DMS114 treated with DMSO at 0.1 percent for 48 hours (cell line): ENCODE measurements at regions not wholly inside any gene's neighbourhood (a gene's known extent, or its start where the extent isn't known, plus 50 kb on each side); places are given as distances from the start of the nearest gene placed in this dataset.

Experiments used
- DNase-seq: peaks from one replicate; lab custom pipeline; 2025; ENCODE audit not compliant: unreplicated experiment; lab: John Stamatoyannopoulos, UW

- no peak for DNase-seq
These were observed 629.1 kb downstream of the MMUT start for GRCh38 chr6:48833916-48834315.

GRCh38 chr6:48826901-48827701, 636.0 kb downstream of the MMUT start:
- no peak for DNase-seq

GRCh38 chr6:48826152-48826515, 636.9 kb downstream of the MMUT start:
- no peak for DNase-seq

DNA sequence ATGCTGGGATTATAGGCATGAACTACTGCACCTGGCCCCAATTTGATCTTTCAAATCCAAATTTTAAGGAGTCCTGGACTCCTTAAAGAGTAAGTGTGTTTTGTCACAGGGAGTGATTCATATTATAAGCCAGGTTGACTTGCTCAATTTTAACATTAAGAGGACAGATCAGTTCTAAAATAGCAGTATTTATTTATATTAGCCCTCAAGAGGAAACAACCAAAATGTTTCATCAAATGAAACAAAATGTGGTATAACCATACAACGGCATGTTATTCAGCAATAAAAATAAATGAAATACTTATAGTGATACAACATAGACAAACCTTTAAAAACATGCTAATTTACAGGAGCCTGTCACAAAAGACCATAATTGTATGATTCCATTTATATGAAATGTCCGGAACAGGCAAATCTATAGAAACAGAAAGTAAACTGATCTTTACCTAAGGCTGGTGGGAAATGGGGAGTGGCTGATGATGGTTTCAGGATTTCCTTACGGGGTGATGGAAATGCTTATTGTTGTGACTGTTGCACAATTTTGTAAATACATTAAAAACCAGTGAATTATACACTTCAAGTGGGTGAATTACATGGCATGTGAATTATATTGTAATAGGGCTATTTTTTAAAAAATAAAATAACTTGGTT, 637.4 kb downstream of the MMUT start:
- DNase-seq = no peak

GRCh38 chr6:48818052-48818412, 645.0 kb downstream of the MMUT start:
- DNase-seq = no peak

DNA sequence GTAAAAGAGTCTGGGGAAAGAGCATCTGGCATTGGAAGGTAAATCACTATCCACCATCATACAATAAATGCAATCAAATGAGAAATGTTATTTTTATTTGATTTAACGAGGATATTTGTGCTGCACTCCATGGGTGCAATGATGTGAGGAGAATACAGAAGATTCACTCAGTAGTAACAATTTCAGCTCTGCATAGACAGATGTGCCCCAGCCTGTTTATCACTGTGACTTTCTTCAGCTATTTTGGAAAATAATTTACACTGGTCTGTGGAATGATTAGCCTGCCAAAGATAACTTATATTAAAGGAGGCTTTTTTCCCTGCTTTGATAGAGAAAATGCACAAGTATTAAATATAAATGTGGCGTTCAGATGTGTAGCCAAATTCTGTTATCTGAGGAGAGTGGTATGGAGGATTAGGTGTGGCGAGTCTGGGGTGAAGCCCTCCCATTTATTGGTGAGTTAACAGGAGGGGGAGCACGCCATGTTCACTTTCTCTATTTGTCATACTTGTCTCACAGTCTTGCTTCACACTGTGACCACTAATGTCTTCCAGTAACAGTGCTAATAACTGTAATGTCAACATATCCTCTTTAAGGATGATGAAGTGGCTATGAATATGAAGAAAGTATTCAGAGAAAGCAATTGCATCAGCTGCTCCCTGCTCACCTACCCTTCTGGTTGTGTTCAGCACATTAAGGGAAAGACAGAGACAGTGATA, 645.6 kb downstream of the MMUT start:
- no peak for DNase-seq

DNA sequence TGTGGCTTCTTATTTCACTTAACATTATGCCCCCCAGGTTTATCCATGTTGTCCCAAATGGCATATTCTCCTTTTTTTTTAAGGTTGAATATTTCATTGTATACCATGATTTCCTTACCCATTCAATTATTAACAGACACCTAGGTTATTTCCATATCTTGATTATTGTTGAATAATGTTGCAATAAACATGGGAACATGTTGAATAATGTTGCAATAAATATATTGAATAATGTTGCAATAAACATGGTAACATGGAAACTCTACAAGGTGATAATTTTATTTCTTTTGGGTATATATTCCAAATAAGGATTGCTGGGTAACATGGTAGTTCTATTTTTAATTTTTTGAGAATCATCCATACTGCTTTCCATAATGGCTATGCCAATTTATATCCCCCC, 648.1 kb downstream of the MMUT start:
- DNase-seq = no peak

DNA sequence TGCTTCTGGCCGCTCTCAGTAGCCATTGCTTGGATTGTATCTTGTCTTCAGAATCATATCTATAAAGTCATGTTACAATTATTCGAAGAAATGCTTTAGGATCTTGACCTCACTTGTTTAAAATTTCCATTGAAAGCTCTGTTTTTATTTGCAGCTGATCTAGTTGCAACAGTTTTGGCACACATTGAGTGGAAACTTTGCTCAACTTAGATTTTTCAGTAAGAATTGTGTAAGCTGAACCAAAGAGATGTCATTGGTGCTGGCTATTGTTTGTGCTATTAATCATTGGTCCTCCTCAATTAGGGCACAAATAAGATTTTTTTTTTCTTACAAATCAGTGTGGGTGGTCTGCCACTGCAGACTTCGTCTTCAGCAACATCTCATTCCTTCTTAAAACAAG, 649.2 kb downstream of the MMUT start:
- no peak for DNase-seq

DNA sequence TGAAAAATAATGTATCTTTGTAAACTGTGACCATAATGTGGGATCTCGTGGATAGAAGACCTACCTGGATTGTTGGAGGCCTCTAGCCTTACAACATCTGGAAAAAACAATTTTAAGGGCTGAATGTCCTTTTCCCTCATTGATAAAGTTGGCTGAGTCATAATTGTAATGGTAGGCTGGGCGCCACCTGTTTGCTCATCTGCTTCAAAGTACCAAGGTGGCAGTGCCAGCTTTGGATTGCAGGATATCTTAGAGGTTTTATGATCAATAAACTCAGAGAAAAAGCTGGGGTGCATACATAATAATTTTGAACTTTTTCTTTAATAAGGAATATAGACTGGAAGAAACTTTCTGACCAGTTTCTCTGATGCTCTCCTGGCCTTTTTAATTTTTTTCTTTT, 653.4 kb downstream of the MMUT start:
- no peak for DNase-seq

GRCh38 chr6:48809245-48809644, 653.8 kb downstream of the MMUT start:
- no peak for DNase-seq

- no peak for DNase-seq
These were observed 664.8 kb downstream of the MMUT start for GRCh38 chr6:48798296-48798695.

DNA sequence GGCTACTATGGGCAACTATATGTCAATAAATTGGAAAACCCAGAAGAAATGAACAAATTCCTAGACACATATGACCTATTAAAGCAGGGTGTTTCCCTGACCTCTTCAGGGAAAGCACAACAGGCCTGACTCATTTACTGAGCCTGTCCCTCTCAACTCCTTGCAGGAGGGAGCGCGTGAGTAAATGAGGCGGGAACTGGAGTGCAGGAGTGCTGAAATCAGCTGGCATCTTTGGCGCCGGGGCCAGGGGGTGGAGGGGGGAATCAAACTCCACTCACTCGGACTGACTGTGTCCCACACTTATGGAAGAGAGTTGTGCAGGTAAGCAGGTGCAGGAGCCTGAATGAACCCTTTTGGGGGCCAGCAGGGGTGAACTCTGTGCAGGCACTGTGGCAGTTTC, 671.2 kb upstream of the PTCHD4 start:
- DNase-seq = no peak

GRCh38 chr6:48777411-48777810, 666.4 kb upstream of the PTCHD4 start:
- DNase-seq = no peak

- DNase-seq = no peak
These were observed 664.2 kb upstream of the PTCHD4 start for GRCh38 chr6:48775157-48775556.

DNA sequence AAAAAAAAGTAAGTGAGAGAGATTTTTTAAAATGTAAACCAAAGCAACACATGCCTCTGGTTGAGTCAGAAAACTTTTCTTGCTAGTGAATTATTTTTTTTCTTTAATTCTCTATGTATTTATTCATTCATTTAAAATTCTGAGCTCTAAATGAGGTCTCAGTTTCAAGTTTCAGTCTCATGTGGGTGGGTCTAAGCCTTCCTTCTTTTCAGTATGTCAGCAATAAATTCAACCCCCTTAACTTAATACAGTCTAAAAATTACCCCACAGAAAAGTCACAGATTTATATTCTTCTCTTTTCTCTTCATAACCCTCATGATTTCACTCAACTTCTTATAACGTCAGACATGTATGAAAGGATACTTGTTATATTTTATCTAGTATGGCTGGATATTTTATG, 663.3 kb upstream of the PTCHD4 start:
- DNase-seq = no peak

DNA sequence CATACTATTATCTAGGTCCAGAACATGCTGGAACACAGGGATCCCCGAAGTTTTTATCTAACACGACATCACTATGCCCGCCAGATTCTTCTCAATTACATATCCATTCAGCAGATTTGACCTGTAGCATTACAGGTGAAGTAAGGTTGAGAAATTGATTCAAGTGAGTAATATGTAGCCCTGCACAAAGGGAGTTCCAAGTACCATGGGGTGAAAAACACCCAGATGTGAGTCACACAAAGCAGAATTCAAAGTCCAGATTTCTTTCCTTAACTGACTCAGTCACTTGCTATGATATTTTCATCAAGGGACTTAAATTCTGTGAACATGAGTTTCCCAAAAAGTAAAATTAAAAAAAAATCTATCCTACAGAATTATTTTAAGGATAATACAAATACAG, 655.4 kb upstream of the PTCHD4 start:
- DNase-seq = no peak

DNA sequence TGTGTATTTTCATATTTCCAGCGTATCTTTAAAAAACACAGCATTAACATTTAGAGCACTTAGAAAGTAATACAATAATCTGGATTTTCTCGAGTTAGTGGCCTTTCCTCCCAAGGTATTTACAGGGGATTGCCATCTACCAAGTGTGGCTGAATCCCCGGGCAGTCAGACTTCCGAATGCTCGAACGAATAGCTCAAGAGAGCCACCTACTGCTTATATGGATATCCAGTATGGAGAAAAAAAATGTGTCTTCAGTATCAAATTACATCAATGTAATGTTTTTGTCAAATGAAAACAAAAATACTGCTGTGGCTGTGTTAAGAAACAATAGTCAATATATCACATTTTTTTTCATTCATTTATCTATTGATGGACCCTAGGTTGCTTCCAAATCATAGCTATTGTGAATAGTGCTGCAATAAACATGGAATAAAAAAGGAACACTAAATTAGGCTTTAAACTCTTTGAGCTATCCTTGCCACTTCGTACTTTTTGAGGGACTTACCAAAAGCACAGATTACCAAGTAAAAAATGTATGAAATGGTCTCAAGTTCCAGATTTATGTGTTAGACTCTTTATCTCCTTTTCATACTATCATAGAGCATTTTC, 654.5 kb upstream of the PTCHD4 start:
- DNase-seq = peak; percentile 47

GRCh38 chr6:48764286-48765044, 653.5 kb upstream of the PTCHD4 start:
- no peak for DNase-seq

- no peak for DNase-seq
These were observed 646.7 kb upstream of the PTCHD4 start for GRCh38 chr6:48757661-48758060.

GRCh38 chr6:48755315-48755714, 644.3 kb upstream of the PTCHD4 start:
- no peak for DNase-seq

DNA sequence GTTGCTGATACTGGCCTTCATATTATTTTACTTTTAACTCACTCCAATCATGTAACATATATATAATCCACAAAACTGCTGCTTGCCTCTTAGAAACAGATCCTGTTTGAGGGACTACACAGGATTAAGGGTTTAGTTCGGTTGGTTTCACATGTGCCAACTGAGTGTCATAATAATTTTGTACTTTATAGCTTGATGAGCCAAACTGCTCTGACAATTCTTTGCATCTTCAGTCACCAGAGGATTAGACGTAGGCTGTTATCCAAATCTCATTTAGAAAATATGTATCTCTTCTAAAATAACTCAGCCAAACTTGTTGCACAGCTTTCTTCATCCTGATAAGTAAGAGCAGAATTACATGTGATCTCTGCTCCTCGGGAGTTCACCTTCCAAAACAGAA, 643.6 kb upstream of the PTCHD4 start:
- no peak for DNase-seq
